ENCODE measurements at regions not wholly inside any gene's neighbourhood (a gene's known extent, or its start where the extent isn't known, plus 50 kb on each side); places are given as distances from the start of the nearest gene placed in this dataset.

- TF ChIP-seq ISL1 (CRISPR knock-in tag; IDR thresholded peaks at IDR 0.05), result peak; percentile 87
- TF ChIP-seq CSDC2 (CRISPR knock-in tag; IDR thresholded peaks at IDR 0.05), result no peak
- TF ChIP-seq TSHZ2 (CRISPR knock-in tag; IDR thresholded peaks at IDR 0.05), result no peak
- TF ChIP-seq OSR1 (CRISPR knock-in tag; IDR thresholded peaks at IDR 0.05), result no peak
- peak; percentile 92 for ATAC-seq
Measured at GRCh38 chr3:107208100-107208499, 169.1 kb upstream of the CCDC54 start.

GRCh38 chr3:107208796-107209195, 168.4 kb upstream of the CCDC54 start:
- ATAC-seq, result 0 out of 3 replicates have a peak, but pooled peaks have one; percentile 5
- TF ChIP-seq ZNF8 (CRISPR knock-in tag; IDR thresholded peaks at IDR 0.05) (no peak), CSDC2 (CRISPR knock-in tag; IDR thresholded peaks at IDR 0.05) (no peak), ZFP30 (CRISPR knock-in tag; IDR thresholded peaks at IDR 0.05) (no peak), TCF4 (CRISPR knock-in tag; IDR thresholded peaks at IDR 0.05; ENCODE audit: borderline replicate concordance) (no peak), POU6F1 (CRISPR knock-in tag; IDR thresholded peaks at IDR 0.05; ENCODE audit: borderline replicate concordance, low read depth) (no peak), ZFP3 (CRISPR knock-in tag; IDR thresholded peaks at IDR 0.05) (no peak), ISL1 (CRISPR knock-in tag; IDR thresholded peaks at IDR 0.05) (no peak; the same call in 1 of the 2 replicates), CREB5 (CRISPR knock-in tag; IDR thresholded peaks at IDR 0.05; ENCODE audit: low read depth) (no peak), ZNF70 (CRISPR knock-in tag; IDR thresholded peaks at IDR 0.05) (no peak), CSRNP3 (CRISPR knock-in tag; IDR thresholded peaks at IDR 0.05) (no peak), BACH2 (CRISPR knock-in tag; IDR thresholded peaks at IDR 0.05; ENCODE audit: borderline replicate concordance) (no peak), ZNF565 (CRISPR knock-in tag; conservative IDR thresholded peaks at IDR 0.05; ENCODE audit: low read depth) (no peak), RARB (CRISPR knock-in tag; IDR thresholded peaks at IDR 0.05) (no peak), ARNTL (CRISPR knock-in tag; IDR thresholded peaks at IDR 0.05; ENCODE audit: borderline replicate concordance, low read depth) (no peak), OSR1 (CRISPR knock-in tag; IDR thresholded peaks at IDR 0.05) (no peak), SNAI2 (CRISPR knock-in tag; IDR thresholded peaks at IDR 0.05) (no peak), PPARA (CRISPR knock-in tag; IDR thresholded peaks at IDR 0.05; ENCODE audit: borderline replicate concordance) (no peak), ZC3H10 (CRISPR knock-in tag; IDR thresholded peaks at IDR 0.05) (no peak), ESRRG (CRISPR knock-in tag; IDR thresholded peaks at IDR 0.05) (no peak)

GRCh38 chr3:107209302-107209990, 167.8 kb upstream of the CCDC54 start:
- ATAC-seq, result no peak
- no peak for TF ChIP-seq PPARA (CRISPR knock-in tag; IDR thresholded peaks at IDR 0.05; ENCODE audit: borderline replicate concordance)
- TF ChIP-seq GLIS3 (CRISPR knock-in tag; IDR thresholded peaks at IDR 0.05), result no peak
- TF ChIP-seq ZNF8 (CRISPR knock-in tag; IDR thresholded peaks at IDR 0.05), result no peak
- no peak for TF ChIP-seq CSRNP3 (CRISPR knock-in tag; IDR thresholded peaks at IDR 0.05)
- TF ChIP-seq ZC3H10 (CRISPR knock-in tag; IDR thresholded peaks at IDR 0.05), result no peak
- TF ChIP-seq ZNF565 (CRISPR knock-in tag; conservative IDR thresholded peaks at IDR 0.05; ENCODE audit: low read depth), result no peak
- TF ChIP-seq ISL1 (CRISPR knock-in tag; IDR thresholded peaks at IDR 0.05), result no peak

Measured in SK-N-SH treated with all-trans-retinoic acid at 6 μM for 48 hours (cell line).